Activated CD4-positive, alpha-beta T cell treated with anti-CD3 and anti-CD28 coated beads, Interleukin-10, Interleukin-2, amounts not matched to agents 100 ng/mL and 50 ng/mL, durations not matched to agents 16 hours and 8 hours (primary cell): ENCODE measurements at regions not wholly inside any gene's neighbourhood (a gene's known extent, or its start where the extent isn't known, plus 50 kb on each side); places are given as distances from the start of the nearest gene placed in this dataset.
A peak's percentile ranks its signal among the peaks of the same experiment; 100 is the strongest.
"Not testable (repeated sequence)": the region's sequence is repeated elsewhere in the genome, so short reads cannot be mapped to it uniquely, and the experiment has no call there.

Source experiments
- DNase-seq: peaks from one replicate; pipeline ENCODE4 v3.0.0-alpha.2; 2020

DNA sequence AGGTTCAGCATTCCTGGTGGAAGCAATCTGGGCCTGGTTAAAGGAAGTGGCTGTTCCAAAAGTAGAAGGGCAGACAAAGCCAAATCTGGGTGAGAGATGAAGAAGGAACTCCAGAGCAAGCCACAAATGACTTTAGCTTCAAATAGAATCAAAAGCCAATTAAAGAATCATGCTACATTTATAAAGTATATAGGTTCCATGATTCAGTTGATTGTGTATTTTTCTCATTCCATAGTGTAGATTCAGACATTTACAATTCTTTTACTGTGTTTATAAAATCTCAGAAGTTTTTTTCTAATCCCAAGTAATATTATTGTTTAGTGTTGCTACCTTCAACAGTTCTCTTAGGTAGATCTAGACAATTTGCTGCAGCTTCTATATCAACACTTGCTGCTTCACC is 262.0 kb downstream of the PLK2 start:
- no peak for DNase-seq

- no peak for DNase-seq
Observed at GRCh38 chr5:58191443-58191842, 268.4 kb downstream of the PLK2 start.

- DNase-seq: no peak
Observed at GRCh38 chr5:58188262-58188651, 271.6 kb downstream of the PLK2 start.

- no peak for DNase-seq
Observed at GRCh38 chr5:58187432-58188261, 272.2 kb downstream of the PLK2 start.

DNA sequence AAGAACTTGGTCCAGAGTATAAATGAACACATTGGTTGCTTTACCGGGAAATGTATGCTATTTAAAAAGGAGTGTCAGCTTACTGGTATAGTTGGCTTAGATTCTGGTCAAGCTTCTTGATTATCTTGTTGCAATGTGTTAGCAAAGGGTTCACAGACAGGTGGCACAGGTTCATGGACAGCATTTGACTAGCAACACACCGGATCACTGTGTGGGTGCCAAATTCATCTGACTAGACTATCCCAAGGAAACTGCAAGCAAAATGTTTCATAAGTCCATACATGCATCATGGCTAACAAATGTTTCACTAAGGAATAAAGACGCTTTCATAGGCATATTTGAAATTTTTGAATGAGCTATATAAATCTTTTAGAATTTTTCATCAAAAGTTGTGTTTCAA is 274.1 kb downstream of the PLK2 start:
- DNase-seq: no peak

DNA sequence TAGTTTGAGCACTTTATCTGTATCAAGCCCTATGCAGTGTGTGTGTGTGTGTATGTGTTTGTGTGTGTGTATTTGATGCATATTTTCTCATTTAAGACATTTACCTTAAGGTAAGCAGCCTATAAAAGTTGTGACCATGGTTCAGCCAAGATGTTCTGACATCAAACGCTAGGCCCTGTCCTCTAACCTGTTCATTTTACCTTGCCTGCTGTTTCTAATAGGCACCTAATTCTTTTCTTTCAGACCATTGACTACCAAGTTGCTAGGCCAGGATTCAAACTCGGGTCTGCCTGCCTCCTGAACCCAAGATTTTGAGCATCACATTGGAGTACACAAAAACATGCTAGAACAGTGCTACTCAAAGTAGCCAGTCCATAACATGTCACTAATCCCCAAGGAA is 274.5 kb downstream of the PLK2 start:
- no peak for DNase-seq

DNA sequence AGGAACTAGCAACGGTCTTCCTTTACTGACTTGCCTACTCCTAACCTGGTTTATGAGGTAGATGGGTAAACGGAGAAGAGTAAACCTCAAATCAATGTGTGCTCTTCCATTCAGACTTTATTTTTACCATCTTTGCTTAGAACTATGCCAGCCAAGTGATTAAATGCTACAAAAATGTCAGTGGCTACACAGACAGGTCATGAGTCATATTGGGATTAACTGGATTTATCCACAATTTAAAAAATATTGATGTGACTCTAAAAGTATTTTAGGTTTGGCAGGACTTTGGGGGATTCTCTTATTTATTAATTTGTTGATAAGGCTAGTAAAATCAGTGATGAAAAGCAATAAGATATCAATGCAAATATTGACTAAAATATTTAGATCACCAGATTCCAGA is 275.0 kb downstream of the PLK2 start:
- DNase-seq: no peak

- DNase-seq: no peak
Observed at GRCh38 chr5:58183786-58184085, 276.1 kb downstream of the PLK2 start.

GRCh38 chr5:58183078-58183785 is 276.7 kb downstream of the PLK2 start:
- no peak for DNase-seq

DNA sequence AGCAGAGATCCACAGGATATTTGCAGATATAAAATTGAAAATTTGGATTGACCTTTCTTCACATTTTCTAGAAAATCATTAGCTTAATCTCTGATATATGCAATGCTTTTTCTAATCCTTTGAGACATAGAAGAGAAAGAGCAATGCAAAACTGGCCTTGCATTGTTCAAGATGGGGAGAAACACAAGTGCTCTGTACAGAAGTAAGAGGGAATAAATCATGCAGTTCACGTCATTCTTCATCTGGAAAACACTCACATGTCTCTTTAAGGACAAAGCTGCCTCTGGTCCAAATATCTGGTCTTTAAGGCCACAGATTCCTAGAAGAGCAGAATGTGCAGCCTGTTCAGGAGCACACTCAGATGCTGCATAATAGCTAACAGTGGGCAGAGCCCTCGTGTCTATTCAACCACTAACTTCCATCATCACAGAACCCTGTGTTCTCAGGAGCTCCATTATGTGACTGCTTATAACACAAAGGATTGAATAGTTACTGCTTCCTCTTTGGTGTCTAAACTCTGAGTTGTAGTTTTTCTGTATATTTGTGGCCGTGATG is 277.5 kb downstream of the PLK2 start:
- no peak for DNase-seq

DNA sequence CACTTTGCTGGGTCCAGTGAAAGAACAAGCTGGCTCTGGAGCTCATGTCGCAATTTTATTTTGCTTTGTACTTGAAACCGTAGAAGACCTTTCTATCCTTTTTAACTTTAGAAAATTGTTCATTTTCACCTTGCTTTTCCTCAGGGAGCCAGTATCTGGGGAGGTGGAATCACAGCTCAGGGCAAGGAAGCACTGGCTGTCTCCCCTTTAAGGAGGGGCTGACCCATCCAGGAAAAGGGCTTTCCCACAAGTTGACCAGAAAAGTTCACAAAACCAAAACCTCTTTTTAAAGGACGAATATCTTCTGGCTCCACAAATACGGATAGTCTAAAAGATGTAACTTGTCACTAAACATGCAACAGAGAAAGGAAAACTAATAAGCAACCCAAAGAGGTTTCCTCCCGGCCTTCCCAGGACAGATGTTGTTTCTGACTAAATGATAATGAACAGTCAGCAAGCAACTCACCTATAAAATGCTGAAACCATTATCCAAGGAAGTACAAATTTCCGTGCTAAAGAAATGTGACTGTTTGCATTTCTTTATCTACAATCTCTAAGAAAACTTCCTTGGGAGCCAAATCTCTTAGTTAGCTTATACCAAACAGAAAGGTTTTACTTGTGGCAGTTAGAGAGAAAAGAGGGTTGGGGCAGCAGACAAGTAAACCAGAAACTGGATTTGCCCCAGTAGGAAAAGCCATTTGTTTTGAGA is 278.2 kb downstream of the PLK2 start:
- no peak for DNase-seq

- DNase-seq: no peak
Observed at GRCh38 chr5:58172946-58173345, 286.9 kb downstream of the PLK2 start.

GRCh38 chr5:58165152-58165551 is 294.7 kb downstream of the PLK2 start:
- no peak for DNase-seq

GRCh38 chr5:58161889-58162288 is 298.0 kb downstream of the PLK2 start:
- not testable (repeated sequence) for DNase-seq

DNA sequence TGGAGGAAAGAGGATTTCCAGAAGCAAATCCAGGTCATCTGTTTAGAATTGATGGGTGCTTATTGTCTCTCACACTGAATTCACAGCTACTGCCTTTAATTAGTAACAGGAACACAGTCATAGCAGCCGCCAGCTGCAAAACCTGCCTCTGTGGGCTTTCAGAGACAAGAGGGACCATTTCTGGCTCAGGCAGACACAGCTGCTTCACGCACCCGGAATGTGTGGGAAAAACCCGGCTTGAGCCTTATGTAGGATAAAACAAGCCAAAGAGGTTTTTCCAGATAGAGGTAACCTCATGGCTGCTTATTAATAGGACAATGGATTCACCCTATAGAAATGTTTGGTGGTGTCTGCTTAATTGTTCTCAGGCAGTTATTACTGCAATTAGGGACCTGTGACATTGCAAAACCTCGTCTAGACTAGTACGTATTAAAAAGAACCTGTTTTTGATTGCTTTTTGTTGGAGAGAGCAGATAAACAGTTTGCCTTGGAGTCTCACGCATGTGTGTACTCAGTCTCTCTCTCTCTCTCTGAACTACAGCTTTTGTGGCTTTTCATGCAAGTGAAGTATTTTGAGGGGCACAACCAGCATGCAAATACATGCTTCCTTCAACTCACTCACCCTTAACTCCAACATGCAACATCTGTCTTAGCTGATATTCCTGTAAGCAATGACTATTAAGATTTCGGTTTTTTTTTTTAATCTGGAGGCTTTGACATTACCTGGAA is 302.7 kb downstream of the PLK2 start:
- no peak for DNase-seq

GRCh38 chr5:58156361-58156760 is 303.5 kb downstream of the PLK2 start:
- DNase-seq: no peak

- DNase-seq: peak; percentile 8
Observed at GRCh38 chr5:58153255-58153654, 306.6 kb downstream of the PLK2 start.

- no peak for DNase-seq
Observed at GRCh38 chr5:58151414-58151813, 308.5 kb downstream of the PLK2 start.

- DNase-seq: no peak
Observed at GRCh38 chr5:58150926-58151325, 309.0 kb downstream of the PLK2 start.

- no peak for DNase-seq
Observed at GRCh38 chr5:58149746-58150145, 310.1 kb downstream of the PLK2 start.

GRCh38 chr5:58149345-58149744 is 310.5 kb downstream of the PLK2 start:
- no peak for DNase-seq

DNA sequence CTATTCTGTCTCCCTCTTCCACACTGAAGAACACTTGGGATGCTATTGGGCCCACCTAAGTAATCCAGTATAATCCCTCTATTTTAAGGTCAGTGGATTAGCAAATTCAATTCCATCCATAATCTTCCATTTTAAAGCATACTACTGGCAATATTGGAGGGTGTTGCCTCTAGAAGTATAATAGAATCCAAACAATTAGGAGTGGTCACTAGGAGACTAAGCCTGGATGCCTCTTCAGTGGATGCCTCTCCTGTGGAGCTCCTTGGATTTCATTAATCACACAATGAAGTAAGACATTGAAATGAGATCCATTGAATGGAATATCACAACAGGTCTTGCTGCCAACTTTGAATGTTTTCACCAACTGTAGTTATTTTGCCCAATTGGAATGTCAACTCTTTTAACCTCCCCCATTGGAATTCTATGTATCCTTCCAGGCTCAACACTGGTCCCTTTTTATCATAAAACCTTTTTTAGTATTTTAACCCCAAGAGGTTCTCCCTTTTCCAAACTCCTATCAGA is 311.6 kb downstream of the PLK2 start:
- DNase-seq: no peak
